PFSK-1 (cell line): ENCODE measurements at regions not wholly inside any gene's neighbourhood (a gene's known extent, or its start where the extent isn't known, plus 50 kb on each side); places are given as distances from the start of the nearest gene placed in this dataset.

Experiments
- POLR2AphosphoS5 ChIP-seq: IDR thresholded peaks from 2 replicates; pipeline ENCODE4 v1.6.1; 2012; ENCODE audit warnings: low read depth, mild to moderate bottlenecking, control low read depth, low read length, moderate library complexity
- TAF1 ChIP-seq: IDR thresholded peaks from 2 replicates; pipeline ENCODE4 v1.6.1; 2012; ENCODE audit warnings: low read length, control low read depth, borderline replicate concordance; ENCODE audit not compliant: insufficient read depth

GRCh38 chr5:166062719-166063118 lies 2228.7 kb upstream of the WWC1 start:
- TF ChIP-seq POLR2AphosphoS5 (no peak), TAF1 (no peak)
